HG02588 (cell line): ENCODE measurements at regions not wholly inside any gene's neighbourhood (a gene's known extent, or its start where the extent isn't known, plus 50 kb on each side); places are given as distances from the start of the nearest gene placed in this dataset.

Experiments
- ATAC-seq: cut with Tn5 transposase; IDR thresholded peaks from one replicate; pipeline ENCODE4 v1.9.1; 2021; ENCODE audit warnings: mild to moderate bottlenecking, moderate library complexity; ENCODE audit not compliant: unreplicated experiment

DNA sequence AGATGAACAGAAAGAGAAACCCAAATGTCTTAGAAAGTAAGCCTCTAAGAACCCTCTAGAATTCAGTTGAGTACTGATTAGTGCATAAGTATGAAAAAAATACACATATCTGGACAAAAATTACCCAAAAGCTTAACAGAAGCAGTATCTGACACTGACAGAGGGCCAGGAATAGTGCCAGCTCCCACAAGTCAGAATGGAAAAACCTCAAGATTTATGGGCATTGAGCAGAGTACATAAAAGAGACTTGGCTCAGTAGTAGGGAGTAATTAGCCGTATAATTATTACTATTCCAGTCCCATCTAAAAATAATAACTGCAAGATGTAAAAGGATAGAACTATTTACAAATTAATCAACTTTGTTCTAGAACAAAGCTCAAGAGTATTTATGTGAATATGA, 834.5 kb downstream of the FAM181B start:
- no peak for ATAC-seq

- ATAC-seq: no peak
Measured at GRCh38 chr11:81897639-81898038, 836.0 kb downstream of the FAM181B start.

DNA sequence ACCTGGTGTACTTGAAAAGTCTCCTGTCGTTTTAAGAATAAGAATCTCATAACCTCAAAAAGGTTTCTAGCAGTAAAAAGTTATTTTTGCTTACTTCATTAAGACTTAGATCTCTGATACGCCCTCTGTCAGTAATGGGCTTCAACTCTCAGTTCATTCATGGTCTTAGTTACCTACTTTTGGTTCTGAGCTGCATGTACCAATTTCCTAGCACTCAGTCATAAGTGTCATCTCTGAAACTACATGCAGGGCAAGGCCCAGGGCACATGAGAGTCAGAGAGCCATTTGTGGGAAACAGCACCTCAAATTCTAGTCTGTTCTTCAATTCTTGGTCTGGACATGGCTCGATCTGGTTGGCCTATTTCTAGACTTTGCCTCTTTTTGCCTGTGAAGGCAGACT, 838.4 kb downstream of the FAM181B start:
- no peak for ATAC-seq

GRCh38 chr11:81892770-81893635, 840.7 kb downstream of the FAM181B start:
- no peak for ATAC-seq

GRCh38 chr11:81888391-81888790, 845.3 kb downstream of the FAM181B start:
- ATAC-seq: no peak

DNA sequence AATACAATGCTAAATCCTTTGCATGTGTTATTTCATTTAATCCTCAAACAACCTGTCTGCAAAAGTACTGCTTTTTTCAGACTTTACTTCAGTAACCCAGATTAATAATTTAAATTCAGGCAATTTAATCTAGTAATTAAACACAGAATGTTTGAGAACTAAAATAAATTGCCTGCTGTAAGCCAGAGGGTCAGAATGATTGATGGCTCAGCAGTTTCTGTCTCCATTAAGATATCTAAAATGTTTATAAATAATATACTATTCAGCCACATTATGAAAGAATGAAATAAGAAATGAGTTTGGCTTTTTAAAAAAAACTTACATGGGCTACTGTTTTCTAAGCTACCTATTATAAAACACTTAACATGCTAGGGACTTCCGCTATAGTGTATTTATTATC, 846.0 kb downstream of the FAM181B start:
- no peak for ATAC-seq

DNA sequence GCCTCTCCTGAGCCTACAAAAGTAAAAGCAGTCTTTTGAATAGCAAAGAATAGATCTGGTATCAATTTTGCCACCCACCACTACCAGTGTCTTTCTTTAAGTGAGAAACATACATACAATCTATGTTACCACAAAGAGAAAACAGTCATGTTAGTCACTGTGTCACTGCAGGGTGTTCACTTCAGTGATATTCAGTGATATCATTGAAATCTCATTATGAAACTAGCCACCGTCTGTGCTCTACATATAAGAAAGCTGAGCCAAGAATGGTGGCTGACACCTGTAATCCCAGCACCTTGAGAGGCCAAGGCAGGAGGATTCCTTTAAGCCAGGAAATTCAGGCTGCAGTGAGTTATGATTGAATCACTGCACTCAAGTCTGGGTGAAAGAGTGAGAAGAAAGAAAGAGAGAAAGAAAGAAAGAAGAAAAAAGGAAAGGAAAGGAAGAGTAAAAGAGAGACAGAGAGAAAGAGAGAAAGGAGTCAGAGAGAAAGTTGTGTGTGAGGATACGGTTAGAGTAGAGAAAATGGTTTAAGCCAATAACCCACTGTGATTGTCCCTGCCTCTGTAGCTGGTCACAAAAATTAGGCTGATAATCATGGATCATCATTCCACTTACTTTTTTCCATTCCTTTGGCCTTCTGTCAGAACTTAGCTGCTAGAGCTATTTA, 847.1 kb downstream of the FAM181B start:
- ATAC-seq: no peak

- ATAC-seq: peak; percentile 46
Measured at GRCh38 chr11:81874635-81875034, 859.0 kb downstream of the FAM181B start.

DNA sequence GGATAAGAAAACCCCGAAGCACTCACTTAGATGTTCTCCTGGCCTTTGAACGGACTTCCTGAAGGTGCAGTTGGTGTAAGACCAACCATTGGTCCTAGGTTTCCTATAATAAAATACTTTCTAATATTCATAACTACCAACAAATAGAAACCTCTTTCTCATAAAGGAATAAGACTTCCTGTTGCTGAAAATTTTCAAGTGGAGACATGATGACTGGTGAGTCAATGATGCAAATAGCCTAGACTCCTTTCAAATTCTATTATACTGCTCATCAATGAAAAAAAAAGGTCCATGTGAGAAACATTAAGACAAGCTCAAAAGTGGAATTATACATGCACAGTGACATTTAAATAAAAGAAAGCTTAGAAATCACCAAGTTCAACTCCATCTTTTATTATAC, 862.8 kb downstream of the FAM181B start:
- ATAC-seq: no peak

DNA sequence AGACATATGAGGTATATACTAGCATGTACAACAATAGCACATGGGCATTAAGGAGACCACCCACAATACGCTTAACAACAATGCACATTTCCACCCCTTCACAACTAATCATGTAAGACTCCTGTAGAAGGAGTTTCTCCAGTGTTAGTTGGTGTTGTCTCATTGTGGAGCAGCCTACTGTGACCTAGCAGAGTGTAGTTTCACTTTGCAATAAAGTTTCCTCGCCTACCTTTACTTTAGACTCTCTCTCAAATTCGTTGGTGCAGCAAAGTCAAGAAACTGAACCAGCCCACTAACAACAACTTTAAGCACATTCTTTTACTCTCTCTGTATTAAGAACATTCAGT, 863.6 kb downstream of the FAM181B start:
- ATAC-seq: peak; percentile 48

DNA sequence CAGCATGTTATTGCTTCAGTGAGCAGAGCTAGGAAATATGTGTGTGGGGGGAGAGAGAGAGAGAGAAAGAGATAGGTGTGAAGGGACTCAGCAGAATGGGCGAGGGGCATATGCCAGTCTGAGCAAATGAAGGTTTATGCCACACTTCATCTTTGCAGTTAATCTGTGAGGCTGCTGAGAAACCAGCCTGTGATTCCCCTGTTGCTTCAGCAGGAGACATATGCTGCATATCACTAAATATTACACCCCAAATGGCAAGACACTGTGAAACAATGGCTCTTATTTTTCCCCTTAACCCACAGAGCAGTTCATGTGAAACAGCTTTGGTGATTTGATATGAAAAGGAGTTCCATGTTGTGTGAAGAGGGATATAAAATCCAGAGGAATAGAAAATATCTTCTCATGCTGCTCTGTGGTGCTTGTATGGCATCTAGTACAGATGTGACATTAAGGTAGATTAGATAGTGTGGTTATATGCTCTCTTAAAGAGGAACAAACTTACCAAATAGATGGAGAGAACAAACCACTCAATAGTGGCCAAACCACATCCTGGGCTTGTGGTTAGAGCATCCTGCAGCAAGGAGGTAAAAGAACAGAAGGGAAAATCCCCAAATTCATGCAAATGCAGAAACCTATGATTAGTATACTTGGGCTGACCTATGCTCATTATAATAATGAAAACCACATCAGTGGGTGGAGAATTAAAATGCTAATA, 864.2 kb downstream of the FAM181B start:
- ATAC-seq: peak; percentile 93

DNA sequence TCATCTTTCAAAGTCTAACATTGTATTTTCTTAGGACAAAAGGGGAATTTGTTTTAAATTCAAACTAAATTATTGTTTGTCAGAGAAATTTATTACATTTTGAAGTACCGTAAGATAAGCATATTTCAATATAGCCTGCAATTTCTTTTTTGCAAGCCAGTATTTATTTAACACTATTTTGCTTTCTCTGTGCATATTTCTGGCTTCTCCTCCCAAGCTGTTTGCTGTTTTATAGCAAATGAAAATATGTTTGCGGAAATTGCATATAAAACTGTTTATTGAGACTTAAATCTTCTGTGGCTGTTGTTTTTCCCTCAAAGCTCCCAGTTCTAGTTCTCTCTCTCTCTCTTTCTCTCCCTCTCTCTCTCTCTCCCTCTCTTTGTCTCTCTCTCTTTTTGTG, 866.8 kb downstream of the FAM181B start:
- no peak for ATAC-seq

DNA sequence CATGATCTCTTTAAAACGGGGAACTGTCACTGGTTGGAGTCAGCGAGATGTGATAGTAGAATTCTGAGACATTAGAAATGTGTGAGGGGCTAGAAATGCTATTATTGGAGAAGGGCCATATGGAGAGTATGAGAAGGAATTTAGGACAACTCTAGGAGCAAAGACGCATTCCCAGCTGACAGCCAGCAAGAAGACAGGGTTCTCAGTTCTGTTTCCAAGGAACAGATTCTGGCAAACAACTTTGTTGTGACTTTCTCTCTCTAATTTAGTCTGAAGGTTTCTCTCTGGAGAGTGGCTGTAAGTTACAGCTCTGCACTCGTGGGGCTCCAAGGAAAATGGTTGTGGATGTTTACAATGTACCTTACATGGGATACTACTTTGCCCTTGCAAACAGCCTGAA, 876.3 kb downstream of the FAM181B start:
- no peak for ATAC-seq

- no peak for ATAC-seq
Measured at GRCh38 chr11:81853791-81854190, 879.9 kb downstream of the FAM181B start.

GRCh38 chr11:81852896-81853295, 880.8 kb downstream of the FAM181B start:
- ATAC-seq: no peak

- ATAC-seq: no peak
Measured at GRCh38 chr11:81840380-81840779, 893.3 kb downstream of the FAM181B start.

- ATAC-seq: no peak
Measured at GRCh38 chr11:81839976-81840375, 893.7 kb downstream of the FAM181B start.

- ATAC-seq: no peak
Measured at GRCh38 chr11:81839016-81839415, 894.6 kb downstream of the FAM181B start.

DNA sequence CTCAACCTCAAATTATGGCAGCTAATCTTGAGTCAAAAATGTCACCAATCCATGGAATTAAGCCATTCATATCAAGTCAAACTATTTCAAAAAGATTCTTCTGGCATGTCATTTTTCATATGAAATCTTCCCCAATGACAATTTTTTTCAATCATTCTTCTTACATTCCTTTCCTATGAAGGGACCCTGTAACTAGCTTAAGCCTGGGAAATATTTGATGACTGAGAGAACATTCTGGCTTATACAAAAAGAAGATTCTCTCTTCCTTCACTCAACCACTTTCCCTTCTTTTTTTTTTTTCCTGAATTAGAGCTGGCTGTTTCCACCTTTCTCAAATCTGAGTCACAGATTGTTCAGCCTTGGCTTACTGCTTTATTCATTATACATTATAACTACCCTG, 903.7 kb downstream of the FAM181B start:
- ATAC-seq: no peak

- no peak for ATAC-seq
Measured at GRCh38 chr11:81825346-81825745, 908.3 kb downstream of the FAM181B start.

GRCh38 chr11:81819462-81819861, 914.2 kb downstream of the FAM181B start:
- ATAC-seq: no peak

GRCh38 chr11:81804858-81805257, 928.8 kb downstream of the FAM181B start:
- ATAC-seq: no peak
